NCI-H1436 treated with DMSO at 0.1 percent for 48 hours (cell line): ENCODE measurements at regions not wholly inside any gene's neighbourhood (a gene's known extent, or its start where the extent isn't known, plus 50 kb on each side); places are given as distances from the start of the nearest gene placed in this dataset.

Experiments used
- DNase-seq: peaks from one replicate; lab custom pipeline; 2025; lab: John Stamatoyannopoulos, UW

- DNase-seq = no peak
Measured at GRCh38 chr20:60480950-60481742, 522.9 kb downstream of the CDH26 start.

DNA sequence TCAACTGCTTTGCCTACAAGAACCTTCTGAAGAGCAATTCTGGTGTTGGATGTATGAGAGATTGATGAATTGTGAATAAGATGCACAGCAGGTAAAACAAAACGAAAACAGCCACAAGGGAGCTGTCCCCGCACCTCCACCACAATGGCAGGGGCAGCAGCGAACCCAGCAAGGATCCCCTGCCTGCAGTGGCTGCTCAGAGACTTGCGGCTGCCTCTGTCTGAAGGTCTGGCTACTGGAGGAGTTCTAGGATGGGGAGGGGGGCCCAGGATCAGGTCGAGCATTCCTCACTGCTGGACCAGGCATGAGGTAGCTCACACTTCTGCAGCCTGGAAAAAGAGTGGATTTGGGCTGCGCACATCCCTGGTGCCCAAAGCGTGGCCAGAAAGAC lies 523.5 kb downstream of the CDH26 start:
- DNase-seq = no peak

DNA sequence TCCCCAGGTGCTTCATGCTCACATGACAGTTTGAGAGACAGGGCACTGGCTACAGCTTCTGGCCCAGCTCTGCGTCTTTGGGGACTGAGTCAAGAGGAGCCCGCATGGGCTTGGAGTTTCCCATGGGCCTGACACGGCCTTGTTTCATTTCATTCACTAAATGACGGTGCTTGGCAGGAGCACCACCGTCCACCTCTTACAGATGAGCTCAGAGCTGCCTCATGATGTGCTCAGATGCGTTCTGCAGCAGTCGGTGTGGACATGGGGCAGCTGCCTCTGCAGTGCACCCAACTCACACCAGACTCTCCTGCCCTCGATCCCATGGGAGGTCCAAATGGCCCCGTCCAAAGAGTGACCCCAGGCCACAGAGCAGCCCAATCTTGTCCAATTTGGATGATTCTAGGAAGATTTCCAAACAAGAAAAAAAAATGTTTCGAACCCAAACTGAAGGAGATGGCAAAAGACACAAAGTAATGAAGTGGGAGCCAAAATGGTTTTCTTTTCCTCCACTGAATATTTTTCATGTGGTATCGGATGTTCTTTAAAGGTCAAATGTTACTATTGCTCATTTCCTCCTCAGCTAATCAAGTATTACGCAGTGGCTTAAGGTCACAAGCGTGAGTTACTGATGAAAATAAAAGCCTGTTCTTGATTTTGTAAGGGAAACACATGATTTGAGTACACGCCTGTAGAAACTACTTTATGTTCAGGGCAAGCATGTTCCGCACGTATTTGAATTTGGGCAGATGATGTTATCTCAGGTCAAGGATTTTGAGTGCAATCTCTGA lies 524.2 kb downstream of the CDH26 start:
- peak; percentile 87 for DNase-seq

DNA sequence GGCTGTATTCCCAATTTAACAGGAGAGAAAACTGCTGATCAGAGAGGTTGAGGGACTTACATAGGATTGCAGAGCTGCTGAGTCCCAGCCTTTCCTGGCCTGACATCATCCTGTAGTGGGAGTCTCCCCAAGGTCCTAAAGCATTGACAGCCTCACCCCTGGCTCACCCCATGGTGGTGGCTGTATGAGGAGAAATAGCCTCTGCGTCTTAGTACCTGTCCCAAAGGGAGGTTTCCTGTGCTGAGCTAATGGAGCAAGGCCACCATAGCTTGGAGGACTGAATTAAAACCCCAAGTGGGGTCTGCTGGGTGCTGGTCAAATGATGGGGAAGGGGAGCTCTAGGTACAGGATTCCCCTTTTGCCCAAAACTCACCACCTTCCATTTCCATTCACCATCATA lies 525.1 kb downstream of the CDH26 start:
- no peak for DNase-seq

DNA sequence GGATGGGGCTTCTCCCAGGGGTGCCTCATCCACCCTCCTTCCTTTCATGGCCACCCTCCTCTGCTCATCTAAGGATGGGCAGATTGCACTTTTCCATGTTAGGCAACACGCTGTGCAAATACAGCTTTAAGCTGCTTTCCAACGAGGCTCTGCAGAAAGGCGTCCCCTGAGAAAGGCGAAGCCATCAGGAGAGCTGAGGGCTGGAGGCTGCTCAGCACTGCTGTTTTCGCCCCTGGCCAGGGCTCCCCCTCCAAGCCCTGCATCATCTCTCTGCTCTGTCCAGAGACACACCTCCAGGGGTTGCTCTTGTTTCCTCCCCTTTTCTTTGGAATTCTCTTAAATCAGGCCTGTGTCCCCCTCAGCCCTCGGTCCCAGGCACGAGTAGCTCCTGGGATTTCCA lies 526.1 kb downstream of the CDH26 start:
- DNase-seq = no peak

DNA sequence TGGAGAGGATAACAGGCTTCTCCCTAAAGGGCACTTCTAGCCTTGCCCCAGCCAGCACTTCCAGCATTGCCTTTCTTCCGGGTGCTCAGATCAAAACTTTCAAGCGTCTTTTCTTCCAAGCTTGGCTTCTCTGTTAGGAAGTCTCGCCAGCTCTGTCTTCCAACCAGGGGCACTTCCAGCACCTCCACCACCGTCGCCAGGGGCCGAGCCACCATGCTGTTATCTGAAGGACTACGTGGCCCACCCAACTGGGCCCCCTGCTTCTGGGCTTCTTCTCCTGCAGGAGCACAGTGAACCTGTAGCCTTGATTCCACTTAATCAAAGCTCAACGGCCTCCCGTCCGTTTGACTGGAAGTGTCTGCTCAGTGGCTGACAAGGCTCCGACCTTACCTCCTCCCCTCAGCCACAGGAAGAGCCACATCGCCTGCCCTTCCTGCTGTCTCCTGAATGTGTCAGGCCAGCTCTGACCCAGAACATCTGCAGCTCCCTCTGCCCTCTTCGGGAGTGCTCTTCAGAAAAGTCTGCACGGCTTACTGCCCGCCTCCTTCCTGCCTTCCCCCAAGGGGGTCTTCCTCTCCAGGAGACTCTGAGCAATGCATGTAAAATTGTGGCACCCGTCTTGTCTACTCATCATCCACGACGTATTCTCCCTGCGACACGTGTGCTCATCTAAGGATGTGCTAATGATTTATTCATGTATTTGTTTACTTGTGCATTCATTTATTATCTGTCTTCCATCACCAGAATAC lies 527.0 kb downstream of the CDH26 start:
- DNase-seq = no peak

- no peak for DNase-seq
Measured at GRCh38 chr20:60486315-60486714, 528.1 kb downstream of the CDH26 start.

DNA sequence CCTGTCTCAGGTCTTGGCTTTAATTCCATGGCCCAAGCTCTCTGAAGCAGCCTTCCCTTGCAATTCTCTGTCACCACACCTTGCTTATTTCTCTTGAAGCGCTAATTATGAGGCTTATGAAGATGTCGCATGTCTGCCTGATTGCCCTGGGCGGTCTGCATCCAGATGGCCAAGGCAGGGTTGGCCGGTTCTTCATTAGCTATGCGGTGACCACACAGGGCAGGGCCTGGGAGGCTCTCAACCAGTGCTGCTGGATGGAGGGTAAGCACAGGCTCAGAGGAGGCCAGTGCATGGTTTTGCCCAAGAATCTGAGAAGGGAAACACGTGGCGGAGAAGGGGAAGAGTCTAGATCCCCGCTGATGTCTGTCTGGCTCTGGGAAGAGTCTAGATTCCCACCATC lies 528.7 kb downstream of the CDH26 start:
- DNase-seq = no peak

GRCh38 chr20:60490217-60491050 lies 532.2 kb downstream of the CDH26 start:
- DNase-seq = peak; percentile 55

DNA sequence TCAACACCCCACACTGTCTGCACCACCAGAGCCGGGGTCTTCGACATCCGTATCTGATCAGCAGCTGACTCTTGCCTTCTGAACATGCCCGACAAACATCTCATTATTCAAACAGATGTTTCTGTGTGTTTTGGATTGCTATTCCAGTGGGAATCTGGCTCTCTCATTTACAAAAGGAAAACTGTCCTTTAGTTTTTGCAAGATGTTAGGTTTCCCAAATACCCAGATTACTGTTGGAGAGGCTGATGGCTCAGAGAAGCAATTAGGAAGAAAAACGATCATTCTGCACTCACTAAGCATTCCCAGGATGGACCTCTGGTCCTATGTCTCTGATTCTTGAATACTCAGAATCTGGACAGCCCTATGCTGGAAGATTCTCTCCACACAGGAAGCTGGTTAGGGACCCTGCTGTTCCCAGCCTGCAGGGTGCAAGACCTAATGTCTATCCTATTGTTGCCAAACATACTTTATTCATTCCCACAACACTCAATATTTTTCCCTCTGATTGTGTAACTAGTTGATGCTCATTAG lies 532.9 kb downstream of the CDH26 start:
- DNase-seq = no peak

GRCh38 chr20:60494476-60494875 lies 536.3 kb downstream of the CDH26 start:
- DNase-seq = no peak

DNA sequence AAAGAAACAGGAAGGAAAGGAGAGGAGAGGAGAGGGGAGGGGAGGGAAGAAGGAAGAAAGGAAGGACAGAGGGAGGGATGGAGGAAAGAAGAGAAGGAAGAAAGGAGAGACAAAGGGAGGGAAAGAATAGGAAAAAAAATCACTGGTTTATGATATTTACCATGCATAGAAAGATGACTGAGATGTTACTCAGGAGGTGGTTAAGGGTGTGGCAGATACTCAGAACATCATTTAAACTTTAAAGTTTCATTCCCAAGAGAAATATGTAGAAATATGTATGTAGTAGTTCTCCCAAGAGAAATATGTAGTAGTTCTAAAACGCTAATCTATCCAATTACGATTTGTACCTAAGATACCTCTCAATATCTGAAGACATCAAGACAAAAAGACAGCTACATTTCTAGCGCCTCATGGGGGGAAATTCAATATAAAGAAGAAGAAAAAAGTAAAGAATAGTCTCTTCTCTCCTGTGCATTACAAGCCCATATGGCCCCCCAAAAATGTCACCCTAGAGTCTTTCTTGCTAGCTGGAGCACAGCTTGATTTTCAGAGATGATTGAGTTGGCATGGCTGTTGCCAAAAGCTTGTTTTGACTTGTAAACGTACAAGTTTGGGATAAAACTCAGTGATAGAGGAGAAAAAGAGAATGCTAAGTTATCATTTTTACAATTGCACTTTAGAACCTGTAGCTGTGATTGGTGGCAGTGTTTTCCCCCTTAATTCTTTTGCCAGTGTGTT lies 539.2 kb downstream of the CDH26 start:
- no peak for DNase-seq

GRCh38 chr20:60500038-60500701 lies 541.9 kb downstream of the CDH26 start:
- no peak for DNase-seq

- no peak for DNase-seq
Measured at GRCh38 chr20:60501048-60501447, 542.8 kb downstream of the CDH26 start.

- DNase-seq = no peak
Measured at GRCh38 chr20:60502881-60503280, 544.7 kb downstream of the CDH26 start.

- no peak for DNase-seq
Measured at GRCh38 chr20:60505423-60505822, 547.2 kb downstream of the CDH26 start.

GRCh38 chr20:60506061-60506460 lies 547.8 kb downstream of the CDH26 start:
- no peak for DNase-seq

- no peak for DNase-seq
Measured at GRCh38 chr20:60507087-60507694, 549.0 kb downstream of the CDH26 start.

- no peak for DNase-seq
Measured at GRCh38 chr20:60509407-60509806, 551.2 kb downstream of the CDH26 start.

- DNase-seq = no peak
Measured at GRCh38 chr20:60510356-60510755, 552.1 kb downstream of the CDH26 start.
